IPS-18c (cell line): ENCODE measurements at regions not wholly inside any gene's neighbourhood (a gene's known extent, or its start where the extent isn't known, plus 50 kb on each side); places are given as distances from the start of the nearest gene placed in this dataset.

Source experiments
- H3K4me3 ChIP-seq: 2 replicates; pipeline ENCODE4 v1.7.0; 2013; ENCODE audit warnings: low read depth, mild to moderate bottlenecking, low read length, moderate library complexity; ENCODE audit not compliant: insufficient read depth
- H3K9me3 ChIP-seq: one replicate; pipeline ENCODE4 v1.6.1; 2013; ENCODE audit warnings: mild to moderate bottlenecking, low read length, moderate library complexity; ENCODE audit not compliant: control insufficient read depth, insufficient read depth

- Histone ChIP-seq H3K9me3 (no peaks in the 10 kb centered on the region), H3K4me3 (no peak overlapping the region)
Measured at GRCh38 chr5:10832421-10832820, 71.4 kb upstream of the DAP start.

DNA sequence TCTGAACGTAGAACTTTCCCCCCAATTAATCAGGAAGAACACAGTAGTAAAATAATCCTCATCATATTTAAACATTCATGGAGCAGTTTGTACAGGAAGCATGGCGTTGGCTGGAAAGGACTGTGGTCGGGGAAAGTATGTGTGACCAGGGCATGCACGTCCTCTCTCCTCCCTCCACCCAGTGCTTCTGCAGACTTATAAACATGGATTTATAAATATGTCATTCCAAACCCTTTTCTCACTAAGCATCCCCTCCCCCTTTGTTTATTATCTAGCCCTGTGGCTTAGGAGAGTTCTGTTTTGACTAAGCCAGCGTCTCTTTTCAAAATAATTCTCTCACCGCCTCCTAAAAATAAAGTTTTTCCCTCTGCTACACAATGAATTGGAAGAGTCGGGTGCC, 70.4 kb upstream of the DAP start:
- Histone ChIP-seq H3K9me3 (no peaks in the 10 kb centered on the region), H3K4me3 (no peak overlapping the region)

GRCh38 chr5:10828241-10828640, 67.2 kb upstream of the DAP start:
- no peak overlapping the region for H3K4me3 ChIP-seq
- no peaks in the 10 kb centered on the region for H3K9me3 ChIP-seq

DNA sequence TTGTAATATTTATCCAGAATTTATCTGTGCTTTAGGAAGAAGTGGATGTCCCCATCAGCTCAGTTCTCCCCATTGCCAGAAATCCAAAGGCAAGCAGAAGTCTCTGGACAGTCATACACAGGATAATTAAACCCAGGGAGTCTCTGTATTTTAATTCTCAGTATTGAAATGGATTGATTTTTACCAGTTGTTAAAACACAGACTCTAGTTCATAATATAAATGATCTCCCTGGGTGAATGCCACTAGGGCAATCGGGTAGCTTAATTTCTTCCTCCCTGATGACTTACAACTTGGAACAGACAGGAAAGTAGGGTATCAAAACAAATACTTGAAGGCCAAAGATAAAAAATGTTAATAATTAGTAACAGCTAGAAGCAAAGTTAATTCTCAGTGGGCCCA, 66.5 kb upstream of the DAP start:
- Histone ChIP-seq H3K9me3 (no peaks in the 10 kb centered on the region), H3K4me3 (no peak overlapping the region)

DNA sequence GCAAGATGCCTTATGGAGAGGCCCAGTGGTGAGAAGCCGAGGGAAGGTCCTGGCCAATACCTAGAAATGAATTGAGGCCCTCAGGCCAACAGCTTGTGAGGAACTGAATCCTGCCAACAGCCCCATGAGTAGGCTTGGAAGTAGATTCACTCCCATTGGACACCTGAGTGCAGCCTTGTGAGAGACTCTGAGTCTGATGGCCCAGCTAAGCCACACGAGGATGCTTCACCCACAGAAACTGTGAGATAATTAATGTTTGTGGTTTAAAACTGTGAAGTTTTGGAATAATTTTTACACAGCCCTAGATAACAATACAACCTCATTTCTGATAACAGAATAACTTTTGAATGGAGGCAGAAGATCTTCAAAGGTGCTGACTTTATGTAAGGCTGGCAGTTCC, 65.9 kb upstream of the DAP start:
- Histone ChIP-seq H3K9me3 (no peaks in the 10 kb centered on the region), H3K4me3 (no peak overlapping the region)

DNA sequence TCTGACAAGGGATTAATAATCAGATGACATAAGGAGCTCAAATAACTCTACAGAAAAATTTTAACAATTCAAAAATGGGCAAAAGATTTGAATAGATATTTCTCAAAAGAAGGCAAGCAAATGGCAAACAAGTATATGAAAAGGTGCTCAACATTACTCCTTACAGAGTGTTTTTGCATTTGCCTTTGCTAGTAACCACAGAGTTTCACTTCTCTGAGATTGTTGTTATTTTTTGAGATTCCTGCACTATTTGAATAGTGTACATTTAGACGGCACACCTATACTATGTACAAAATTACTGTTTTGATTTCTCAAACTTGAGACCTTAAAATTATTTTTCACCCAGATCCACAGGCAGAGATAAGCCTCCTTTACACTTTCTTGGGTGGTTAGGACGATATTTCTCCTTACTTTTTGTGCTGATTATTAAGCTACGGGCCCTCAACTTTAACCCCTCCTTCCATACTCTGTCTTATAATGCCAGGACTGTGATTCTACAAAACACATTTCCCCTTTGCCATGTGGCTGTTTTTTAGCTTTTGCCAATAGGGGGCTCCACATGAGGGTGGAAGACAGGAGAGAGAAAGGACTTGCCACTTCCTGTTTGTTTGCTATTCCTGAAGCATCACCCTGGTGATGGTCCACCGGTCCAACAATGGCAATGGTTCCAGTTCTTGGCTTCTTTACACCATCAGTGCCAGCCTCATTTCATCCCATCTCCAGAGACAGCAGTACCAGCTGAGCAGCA, 65.0 kb upstream of the DAP start:
- H3K9me3 ChIP-seq: no peaks in the 10 kb centered on the region
- no peak overlapping the region for H3K4me3 ChIP-seq

GRCh38 chr5:10812218-10812617, 51.2 kb upstream of the DAP start:
- Histone ChIP-seq H3K9me3 (no peaks in the 10 kb centered on the region), H3K4me3 (no peak overlapping the region)
